ENCODE measurements at regions not wholly inside any gene's neighbourhood (a gene's known extent, or its start where the extent isn't known, plus 50 kb on each side); places are given as distances from the start of the nearest gene placed in this dataset.
"Not testable (repeated sequence)": the region's sequence is repeated elsewhere in the genome, so short reads cannot be mapped to it uniquely, and the experiment has no call there.

DNA sequence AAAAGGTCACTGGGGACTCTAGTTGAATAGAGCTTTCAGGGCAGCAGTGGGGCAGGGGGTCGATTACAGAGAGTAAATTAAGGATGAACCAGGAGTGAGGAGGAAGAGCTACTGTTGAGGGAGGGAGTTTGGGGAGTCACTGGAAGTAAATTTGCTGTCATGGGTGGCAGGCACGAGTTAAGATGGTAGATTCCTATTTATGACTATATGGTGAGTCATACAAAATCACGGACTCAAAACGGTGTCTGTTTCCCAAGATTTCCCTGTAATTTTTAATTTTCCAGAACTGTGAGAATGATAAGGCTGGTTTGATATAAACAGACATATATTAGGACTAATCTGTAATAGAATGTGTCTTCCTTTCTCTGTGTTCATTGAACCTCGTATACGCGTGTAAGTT is 287.6 kb upstream of the GOT2 start:
- Histone ChIP-seq H3K36me3 (no peaks in the 10 kb centered on the region), H3K9me3 (peaks cover 0 to 3% of the 10 kb centered on the region in 2 donors), H3K4me3 (no peak overlapping the region), H3K27ac (no peak overlapping the region), H3K27me3 (no peaks in the 10 kb centered on the region), H3K4me1 (no peaks in the 10 kb centered on the region)
- no peak for DNase-seq
- WGBS, 2 donors (ENCODE audit: low coverage in 1 of 2) = 79 to 82% methylated on average over 7 of the region's 7 CpGs
- TF ChIP-seq POLR2AphosphoS5 (IDR thresholded peaks at IDR 0.05) (no peak), EP300 (IDR thresholded peaks at IDR 0.05; ENCODE audit: low read depth) (no peak), POLR2A (IDR thresholded peaks at IDR 0.05) (no peak)
- TF ChIP-seq, protein P1, sequence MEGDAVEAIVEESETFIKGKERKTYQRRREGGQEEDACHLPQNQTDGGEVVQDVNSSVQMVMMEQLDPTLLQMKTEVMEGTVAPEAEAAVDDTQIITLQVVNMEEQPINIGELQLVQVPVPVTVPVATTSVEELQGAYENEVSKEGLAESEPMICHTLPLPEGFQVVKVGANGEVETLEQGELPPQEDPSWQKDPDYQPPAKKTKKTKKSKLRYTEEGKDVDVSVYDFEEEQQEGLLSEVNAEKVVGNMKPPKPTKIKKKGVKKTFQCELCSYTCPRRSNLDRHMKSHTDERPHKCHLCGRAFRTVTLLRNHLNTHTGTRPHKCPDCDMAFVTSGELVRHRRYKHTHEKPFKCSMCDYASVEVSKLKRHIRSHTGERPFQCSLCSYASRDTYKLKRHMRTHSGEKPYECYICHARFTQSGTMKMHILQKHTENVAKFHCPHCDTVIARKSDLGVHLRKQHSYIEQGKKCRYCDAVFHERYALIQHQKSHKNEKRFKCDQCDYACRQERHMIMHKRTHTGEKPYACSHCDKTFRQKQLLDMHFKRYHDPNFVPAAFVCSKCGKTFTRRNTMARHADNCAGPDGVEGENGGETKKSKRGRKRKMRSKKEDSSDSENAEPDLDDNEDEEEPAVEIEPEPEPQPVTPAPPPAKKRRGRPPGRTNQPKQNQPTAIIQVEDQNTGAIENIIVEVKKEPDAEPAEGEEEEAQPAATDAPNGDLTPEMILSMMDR (IDR thresholded peaks at IDR 0.05) = no peak
- in situ Hi-C loops (cut with MboI; ENCODE audit: low pct_ligation_motif_present in 1 of 4, low pct_unique_long_range_greater_than_20kb in 1 of 4, low sequenced_read_pairs in 3 of 4) = no loop called here
- intact Hi-C loops (cut with DNase I; ENCODE audit: low total_unique reads) = no loop called here

DNA sequence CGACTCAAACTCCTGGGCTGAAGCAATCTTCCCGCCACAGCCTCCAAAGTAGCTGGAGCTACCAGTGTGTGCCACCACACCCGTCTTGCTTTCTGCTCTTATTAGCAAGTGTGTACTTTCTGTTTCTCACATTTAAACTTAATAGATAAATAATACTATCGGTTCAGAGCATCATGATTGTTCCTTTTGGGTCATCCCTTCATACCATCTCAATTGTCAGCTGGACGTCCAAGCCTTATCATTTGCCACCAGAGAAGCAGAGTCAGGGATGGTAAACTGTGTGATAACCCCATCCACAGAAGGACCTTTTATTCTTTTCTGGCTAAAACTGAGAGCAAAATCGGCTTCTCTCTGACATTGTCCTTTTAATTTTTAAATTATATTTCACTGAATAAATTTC is 279.8 kb upstream of the GOT2 start:
- WGBS, 2 donors (ENCODE audit: low coverage in 1 of 2) = 71 to 77% methylated on average over 6 of the region's 6 CpGs
- Histone ChIP-seq H3K27me3 (no peaks in the 10 kb centered on the region), H3K36me3 (no peaks in the 10 kb centered on the region), H3K4me1 (no peaks in the 10 kb centered on the region), H3K4me3 (no peak overlapping the region), H3K9me3 (peaks cover 0 to 3% of the 10 kb centered on the region in 2 donors), H3K27ac (no peak overlapping the region)
- TF ChIP-seq, protein P1 (IDR thresholded peaks at IDR 0.05) = no peak
- no peak for TF ChIP-seq POLR2AphosphoS5 (IDR thresholded peaks at IDR 0.05)
- TF ChIP-seq POLR2A (IDR thresholded peaks at IDR 0.05) = no peak
- no peak for TF ChIP-seq EP300 (IDR thresholded peaks at IDR 0.05; ENCODE audit: low read depth)
- intact Hi-C loops (cut with DNase I; ENCODE audit: low total_unique reads) (no loop called here), in situ Hi-C loops (cut with MboI; ENCODE audit: low pct_ligation_motif_present in 1 of 4, low pct_unique_long_range_greater_than_20kb in 1 of 4, low sequenced_read_pairs in 3 of 4) (no loop called here)
- DNase-seq = no peak

- Histone ChIP-seq H3K4me3 (no peak overlapping the region), H3K9me3 (peaks cover 0 to 4% of the 10 kb centered on the region in 2 donors), H3K27me3 (no peaks in the 10 kb centered on the region), H3K36me3 (no peaks in the 10 kb centered on the region), H3K4me1 (no peaks in the 10 kb centered on the region), H3K27ac (no peak overlapping the region)
- WGBS, 2 donors (ENCODE audit: low coverage in 1 of 2) = 60 to 71% methylated on average over 5 of the region's 5 CpGs
- no peak for TF ChIP-seq POLR2AphosphoS5 (IDR thresholded peaks at IDR 0.05)
- TF ChIP-seq POLR2A (IDR thresholded peaks at IDR 0.05) = no peak
- no peak for TF ChIP-seq EP300 (IDR thresholded peaks at IDR 0.05; ENCODE audit: low read depth)
- TF ChIP-seq, protein P1 (IDR thresholded peaks at IDR 0.05) = no peak
- in situ Hi-C loops (cut with MboI; ENCODE audit: low pct_ligation_motif_present in 1 of 4, low pct_unique_long_range_greater_than_20kb in 1 of 4, low sequenced_read_pairs in 3 of 4) (loop anchor here in 1 of 4 donors (10.0 kb wide), 1 partner anchor 55 kb away; no protein-coding TSS in a partner anchor), intact Hi-C loops (cut with DNase I; ENCODE audit: low total_unique reads) (no loop called here)
- no peak for DNase-seq
Measured at GRCh38 chr16:58999762-59000161, 265.6 kb upstream of the GOT2 start.

- H3K4me1 ChIP-seq; H3K36me3 ChIP-seq; H3K27me3 ChIP-seq; H3K4me3 ChIP-seq; DNase-seq; H3K27ac ChIP-seq; intact Hi-C loops (cut with DNase I; ENCODE audit: low total_unique reads): not testable (repeated sequence)
- H3K9me3 ChIP-seq = peaks cover 11 to 15% of the 10 kb centered on the region in 2 donors
- WGBS, 2 donors (ENCODE audit: low coverage in 1 of 2) = 58% methylated on average over 8 of the region's 8 CpGs; no CpG with 5 or more reads in 1 of the 2 donors
- in situ Hi-C loops (cut with MboI; ENCODE audit: low pct_ligation_motif_present in 1 of 4, low pct_unique_long_range_greater_than_20kb in 1 of 4, low sequenced_read_pairs in 3 of 4) = loop anchor here in 1 of 4 donors (10.0 kb wide), 1 partner anchor 62 kb away; no protein-coding TSS in a partner anchor
Measured at GRCh38 chr16:58992755-58993154, 258.6 kb upstream of the GOT2 start.

DNA sequence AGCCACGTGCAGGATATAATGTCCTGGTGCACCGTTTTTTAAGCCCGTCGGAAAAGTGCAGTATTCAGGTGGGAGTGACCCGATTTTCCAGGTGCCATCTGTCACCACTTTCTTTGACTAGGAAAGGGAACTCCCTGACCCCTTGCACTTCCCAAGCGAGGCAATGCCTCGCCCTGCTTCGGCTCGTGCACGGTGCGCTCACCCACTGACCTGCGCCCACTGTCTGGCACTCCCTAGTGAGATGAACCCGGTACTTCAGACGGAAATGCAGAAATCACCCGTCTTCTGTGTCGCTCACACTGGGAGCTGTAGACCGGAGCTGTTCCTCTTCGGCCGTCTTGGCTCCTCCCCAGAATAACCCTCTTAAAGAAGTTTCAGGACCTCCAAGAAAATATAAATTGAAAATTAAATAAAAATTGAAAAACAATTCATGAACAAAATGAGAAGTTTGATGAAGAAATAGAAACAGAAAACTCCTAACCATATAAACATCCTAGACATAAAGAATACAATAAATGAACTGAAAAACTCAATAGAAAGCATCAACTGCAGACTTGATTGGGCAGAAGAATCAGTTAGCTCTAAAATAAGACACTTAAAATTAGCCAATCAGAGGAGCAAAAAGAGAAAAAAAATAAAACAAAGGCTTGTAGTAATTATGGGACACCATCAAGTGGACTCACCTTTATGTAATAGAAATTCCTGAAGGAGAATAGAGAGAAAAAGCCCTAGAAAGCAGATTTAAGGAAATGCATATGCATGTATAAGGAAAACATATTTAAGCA is 249.3 kb upstream of the GOT2 start:
- H3K9me3 ChIP-seq = peaks cover 15 to 17% of the 10 kb centered on the region in 2 donors
- intact Hi-C loops (cut with DNase I; ENCODE audit: low total_unique reads); DNase-seq; H3K27ac ChIP-seq; H3K4me3 ChIP-seq; in situ Hi-C loops (cut with MboI; ENCODE audit: low pct_ligation_motif_present in 1 of 4, low pct_unique_long_range_greater_than_20kb in 1 of 4, low sequenced_read_pairs in 3 of 4); H3K36me3 ChIP-seq; H3K27me3 ChIP-seq; H3K4me1 ChIP-seq: not testable (repeated sequence)
- 95 to 96% methylated on average over 5 to 19 of the region's 19 CpGs for WGBS, 2 donors (ENCODE audit: low coverage in 1 of 2)
